ENCODE measurements at regions not wholly inside any gene's neighbourhood (a gene's known extent, or its start where the extent isn't known, plus 50 kb on each side); places are given as distances from the start of the nearest gene placed in this dataset.

DNA sequence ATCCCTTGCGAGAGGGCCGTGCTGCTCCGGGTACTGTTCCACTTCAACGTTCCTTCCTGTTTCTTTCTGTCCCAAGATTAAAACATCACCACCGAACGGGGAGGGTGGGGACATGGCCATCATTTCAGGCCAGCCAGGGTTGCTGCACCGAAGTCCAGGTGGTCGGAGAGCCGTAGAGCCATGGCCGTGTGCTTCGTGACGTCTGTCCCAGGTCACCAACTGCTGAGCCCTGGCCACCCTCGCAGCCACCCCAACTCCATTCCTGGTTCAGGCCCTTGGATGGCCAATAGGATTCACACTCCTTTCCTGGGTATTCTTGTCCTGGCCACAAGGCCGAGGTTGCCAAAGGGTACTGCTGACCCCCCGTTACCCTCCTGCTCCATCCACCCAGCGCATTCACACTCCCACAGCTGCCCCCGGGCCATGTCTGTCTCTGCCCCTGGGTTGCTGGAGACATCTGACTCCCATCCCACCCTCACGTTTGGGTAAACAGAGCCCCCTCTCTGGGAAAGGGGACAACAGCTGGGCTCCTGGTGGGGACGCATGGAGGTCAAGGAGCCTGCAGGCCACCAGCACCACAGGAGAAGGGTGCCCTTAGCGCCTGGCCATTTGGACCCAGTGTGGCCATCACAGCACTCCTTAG, 103.2 kb downstream of the HMX1 start:
- Histone ChIP-seq H3K36me3 (ENCODE audit: control insufficient read depth in 2 of 2, extremely low read depth in 1 of 2, insufficient read depth in 2 of 2, low read length in 2 of 2) (no peaks in the 10 kb centered on the region), H3K27me3 (ENCODE audit: control insufficient read depth in 2 of 2, insufficient read depth in 2 of 2, low read length in 2 of 2) (no peaks in the 10 kb centered on the region), H3K9me3 (replicated peaks; ENCODE audit: control insufficient read depth, insufficient read depth, low read length) (no peaks in the 10 kb centered on the region), H3K4me2 (ENCODE audit: insufficient read depth, low read length) (no peak overlapping the region), H3K4me3 (replicated peaks in 1 of 3; ENCODE audit: insufficient read depth in 1 of 3, low read depth in 1 of 3, low read length in 3 of 3) (no peak overlapping the region), H2AFZ (ENCODE audit: low read depth, low read length) (no peak overlapping the region), H3K4me1 (ENCODE audit: control insufficient read depth, extremely low read depth, insufficient read depth, low read length) (no peaks in the 10 kb centered on the region), H3K79me2 (ENCODE audit: control insufficient read depth, insufficient read depth, low read length) (no peaks in the 10 kb centered on the region), H3K27ac (ENCODE audit: insufficient read depth, low read depth, low read length) (no peak overlapping the region), H3K9me1 (replicated peaks; ENCODE audit: control insufficient read depth, extremely low read depth, insufficient read depth, low read length) (no peaks in the 10 kb centered on the region), H4K20me1 (replicated peaks; ENCODE audit: control insufficient read depth, extremely low read depth, insufficient read depth, low read length) (no peaks in the 10 kb centered on the region), H3K9ac (replicated peaks; ENCODE audit: extremely low read depth, insufficient read depth, low read length) (no peak overlapping the region)
- ChIA-PET POLR2A (no interaction called here), CTCF (no interaction called here)
- dilution Hi-C loops (cut with MboI; ENCODE audit: extremely low pct_ligation_motif_present, low sequenced_read_pairs): no loop called here
- intact Hi-C loops (cut with micrococcal nuclease): no loop called here
- TF ChIP-seq JUN (IDR thresholded peaks at IDR 0.05; ENCODE audit: borderline replicate concordance, insufficient read depth, insufficient read length, low read depth) (no peak), MYC (IDR thresholded peaks at IDR 0.05; ENCODE audit: low read depth, low read length) (no peak), CTCF (IDR thresholded peaks at IDR 0.05; ENCODE audit: extremely low read depth in 1 of 2, insufficient read depth in 1 of 2, low read depth in 1 of 2, low read length in 2 of 2) (no peak)
- DNase-seq (ENCODE audit: low read depth, low spot score): no peak
- no peak for FAIRE-seq
- BruUV-seq (replicated peaks): no TSS peak

DNA sequence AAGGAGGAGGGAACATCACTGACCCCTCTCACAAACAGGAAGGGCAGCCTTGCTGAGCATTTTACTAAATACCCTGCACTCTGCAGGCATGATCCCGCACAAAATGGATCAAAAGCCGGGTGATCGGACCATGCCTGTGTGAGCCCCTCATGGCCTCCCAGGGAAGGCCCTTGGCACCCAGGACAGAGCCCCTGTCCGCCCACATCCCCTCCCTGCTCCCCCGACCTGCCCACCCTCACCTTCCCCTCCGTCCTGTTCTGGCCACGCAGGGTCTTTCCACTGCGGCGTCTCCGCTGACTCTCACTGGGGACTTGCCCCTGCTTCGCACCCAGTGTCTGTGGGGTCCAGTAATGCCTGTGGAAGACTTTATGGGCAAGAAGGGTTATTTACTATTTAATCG, 105.0 kb downstream of the HMX1 start:
- Histone ChIP-seq H3K36me3 (ENCODE audit: control insufficient read depth in 2 of 2, extremely low read depth in 1 of 2, insufficient read depth in 2 of 2, low read length in 2 of 2) (no peaks in the 10 kb centered on the region), H3K9me3 (replicated peaks; ENCODE audit: control insufficient read depth, insufficient read depth, low read length) (no peaks in the 10 kb centered on the region), H3K4me3 (replicated peaks in 1 of 3; ENCODE audit: insufficient read depth in 1 of 3, low read depth in 1 of 3, low read length in 3 of 3) (no peak overlapping the region), H3K27me3 (ENCODE audit: control insufficient read depth in 2 of 2, insufficient read depth in 2 of 2, low read length in 2 of 2) (no peaks in the 10 kb centered on the region), H3K4me1 (ENCODE audit: control insufficient read depth, extremely low read depth, insufficient read depth, low read length) (no peaks in the 10 kb centered on the region), H3K79me2 (ENCODE audit: control insufficient read depth, insufficient read depth, low read length) (no peaks in the 10 kb centered on the region), H4K20me1 (replicated peaks; ENCODE audit: control insufficient read depth, extremely low read depth, insufficient read depth, low read length) (no peaks in the 10 kb centered on the region), H3K9me1 (replicated peaks; ENCODE audit: control insufficient read depth, extremely low read depth, insufficient read depth, low read length) (no peaks in the 10 kb centered on the region), H3K4me2 (ENCODE audit: insufficient read depth, low read length) (no peak overlapping the region), H3K9ac (replicated peaks; ENCODE audit: extremely low read depth, insufficient read depth, low read length) (no peak overlapping the region), H3K27ac (ENCODE audit: insufficient read depth, low read depth, low read length) (no peak overlapping the region), H2AFZ (ENCODE audit: low read depth, low read length) (no peak overlapping the region)
- intact Hi-C loops (cut with micrococcal nuclease) (no loop called here), dilution Hi-C loops (cut with MboI; ENCODE audit: extremely low pct_ligation_motif_present, low sequenced_read_pairs) (no loop called here)
- FAIRE-seq (no peak), DNase-seq (ENCODE audit: low read depth, low spot score) (no peak)
- POLR2A ChIA-PET: no interaction called here
- CTCF ChIA-PET: no interaction called here
- TF ChIP-seq, protein P1, sequence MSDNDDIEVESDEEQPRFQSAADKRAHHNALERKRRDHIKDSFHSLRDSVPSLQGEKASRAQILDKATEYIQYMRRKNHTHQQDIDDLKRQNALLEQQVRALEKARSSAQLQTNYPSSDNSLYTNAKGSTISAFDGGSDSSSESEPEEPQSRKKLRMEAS (IDR thresholded peaks at IDR 0.05; ENCODE audit: insufficient read depth, insufficient read length): no peak
- TF ChIP-seq CTCF (IDR thresholded peaks at IDR 0.05; ENCODE audit: extremely low read depth in 1 of 2, insufficient read depth in 1 of 2, low read depth in 1 of 2, low read length in 2 of 2) (no peak), FOS (IDR thresholded peaks at IDR 0.05; ENCODE audit: borderline replicate concordance, insufficient read depth, low read length) (no peak), EZH2 (IDR thresholded peaks at IDR 0.05; ENCODE audit: borderline replicate concordance, low read depth, low read length, severe bottlenecking) (no peak), GATA2 (IDR thresholded peaks at IDR 0.05; ENCODE audit: insufficient read depth, insufficient read length, low read depth, low read length) (no peak), JUN (IDR thresholded peaks at IDR 0.05; ENCODE audit: borderline replicate concordance, insufficient read depth, insufficient read length, low read depth) (no peak), MYC (IDR thresholded peaks at IDR 0.05; ENCODE audit: low read depth, low read length) (no peak), POLR2AphosphoS5 (IDR thresholded peaks at IDR 0.05; ENCODE audit: insufficient read depth, low read depth, low read length) (no peak), POLR2A (IDR thresholded peaks at IDR 0.05; ENCODE audit: low read depth, low read length) (no peak)
- BruUV-seq (replicated peaks): no TSS peak
